Stimulated activated naive CD4-positive, alpha-beta T cell treated with Interleukin-2 at 50 U/mL for 16 hours (primary cell): ENCODE measurements at regions not wholly inside any gene's neighbourhood (a gene's known extent, or its start where the extent isn't known, plus 50 kb on each side); places are given as distances from the start of the nearest gene placed in this dataset.
"Not testable (repeated sequence)": the region's sequence is repeated elsewhere in the genome, so short reads cannot be mapped to it uniquely, and the experiment has no call there.

Source experiments
- DNase-seq: peaks from one replicate; lab custom pipeline; 2025; lab: John Stamatoyannopoulos, UW

GRCh38 chr9:31336386-31336785, 1048.1 kb upstream of the ACO1 start:
- DNase-seq = no peak

- DNase-seq = no peak
Measured at GRCh38 chr9:31336841-31337240, 1047.6 kb upstream of the ACO1 start.

- DNase-seq = peak; percentile 6
Measured at GRCh38 chr9:31347082-31347617, 1037.3 kb upstream of the ACO1 start.

- no peak for DNase-seq
Measured at GRCh38 chr9:31355159-31355882, 1029.1 kb upstream of the ACO1 start.

GRCh38 chr9:31355965-31356364, 1028.5 kb upstream of the ACO1 start:
- no peak for DNase-seq

- no peak for DNase-seq
Measured at GRCh38 chr9:31359071-31359470, 1025.4 kb upstream of the ACO1 start.

GRCh38 chr9:31364171-31364570, 1020.3 kb upstream of the ACO1 start:
- DNase-seq = no peak

- no peak for DNase-seq
Measured at GRCh38 chr9:31372799-31373587, 1011.5 kb upstream of the ACO1 start.

- DNase-seq = no peak
Measured at GRCh38 chr9:31377358-31377757, 1007.1 kb upstream of the ACO1 start.

- no peak for DNase-seq
Measured at GRCh38 chr9:31388660-31389059, 995.8 kb upstream of the ACO1 start.

GRCh38 chr9:31389075-31389474, 995.4 kb upstream of the ACO1 start:
- DNase-seq = no peak

GRCh38 chr9:31390403-31391025, 993.9 kb upstream of the ACO1 start:
- DNase-seq = no peak

GRCh38 chr9:31393240-31393639, 991.2 kb upstream of the ACO1 start:
- no peak for DNase-seq

- no peak for DNase-seq
Measured at GRCh38 chr9:31394015-31394473, 990.4 kb upstream of the ACO1 start.

- no peak for DNase-seq
Measured at GRCh38 chr9:31412081-31412480, 972.4 kb upstream of the ACO1 start.

- no peak for DNase-seq
Measured at GRCh38 chr9:31415164-31415563, 969.3 kb upstream of the ACO1 start.

- DNase-seq = no peak
Measured at GRCh38 chr9:31418419-31418818, 966.0 kb upstream of the ACO1 start.

GRCh38 chr9:31443630-31444457, 940.6 kb upstream of the ACO1 start:
- DNase-seq = not testable (repeated sequence)

- no peak for DNase-seq
Measured at GRCh38 chr9:31445357-31445756, 939.1 kb upstream of the ACO1 start.

- DNase-seq = no peak
Measured at GRCh38 chr9:31445960-31446359, 938.5 kb upstream of the ACO1 start.

- no peak for DNase-seq
Measured at GRCh38 chr9:31467075-31467474, 917.4 kb upstream of the ACO1 start.

- no peak for DNase-seq
Measured at GRCh38 chr9:31470051-31470450, 914.4 kb upstream of the ACO1 start.
